ENCODE measurements at regions not wholly inside any gene's neighbourhood (a gene's known extent, or its start where the extent isn't known, plus 50 kb on each side); places are given as distances from the start of the nearest gene placed in this dataset.

GRCh38 chr10:85149766-85150165 is 821.4 kb downstream of the CCSER2 start:
- no peak for DNase-seq

GRCh38 chr10:85151506-85151905 is 823.1 kb downstream of the CCSER2 start:
- DNase-seq = no peak

GRCh38 chr10:85152496-85152895 is 824.1 kb downstream of the CCSER2 start:
- DNase-seq = no peak

- no peak for DNase-seq
These were observed 824.5 kb downstream of the CCSER2 start for GRCh38 chr10:85152911-85153310.

- DNase-seq = no peak
These were observed 828.8 kb downstream of the CCSER2 start for GRCh38 chr10:85157206-85157605.

GRCh38 chr10:85168243-85168642 is 839.9 kb downstream of the CCSER2 start:
- no peak for DNase-seq

- DNase-seq = no peak
These were observed 841.6 kb downstream of the CCSER2 start for GRCh38 chr10:85170026-85170425.

GRCh38 chr10:85175635-85176034 is 847.2 kb downstream of the CCSER2 start:
- DNase-seq = no peak

- DNase-seq = no peak
These were observed 849.4 kb downstream of the CCSER2 start for GRCh38 chr10:85177767-85178166.

GRCh38 chr10:85187047-85187446 is 858.7 kb downstream of the CCSER2 start:
- no peak for DNase-seq

GRCh38 chr10:85188770-85189484 is 860.5 kb downstream of the CCSER2 start:
- DNase-seq = no peak

- DNase-seq = no peak
These were observed 865.4 kb downstream of the CCSER2 start for GRCh38 chr10:85193796-85194195.

- DNase-seq = no peak
These were observed 866.3 kb downstream of the CCSER2 start for GRCh38 chr10:85194706-85195105.

- no peak for DNase-seq
These were observed 867.2 kb downstream of the CCSER2 start for GRCh38 chr10:85195596-85195995.

GRCh38 chr10:85204814-85205213 is 876.4 kb downstream of the CCSER2 start:
- DNase-seq = no peak

- no peak for DNase-seq
These were observed 884.1 kb downstream of the CCSER2 start for GRCh38 chr10:85212526-85212925.

- DNase-seq = no peak
These were observed 885.1 kb downstream of the CCSER2 start for GRCh38 chr10:85213493-85213892.

- no peak for DNase-seq
These were observed 893.9 kb downstream of the CCSER2 start for GRCh38 chr10:85222300-85222699.

- DNase-seq = no peak
These were observed 896.1 kb downstream of the CCSER2 start for GRCh38 chr10:85224366-85224940.

GRCh38 chr10:85225311-85225710 is 896.9 kb downstream of the CCSER2 start:
- DNase-seq = no peak

- no peak for DNase-seq
These were observed 898.2 kb downstream of the CCSER2 start for GRCh38 chr10:85226596-85226995.

- DNase-seq = no peak
These were observed 900.3 kb downstream of the CCSER2 start for GRCh38 chr10:85228726-85229125.

- no peak for DNase-seq
These were observed 903.3 kb downstream of the CCSER2 start for GRCh38 chr10:85231534-85232270.

- no peak for DNase-seq
These were observed 906.9 kb downstream of the CCSER2 start for GRCh38 chr10:85235258-85235657.

Measured in NCI-H187 (cell line).